ENCODE measurements at regions not wholly inside any gene's neighbourhood (a gene's known extent, or its start where the extent isn't known, plus 50 kb on each side); places are given as distances from the start of the nearest gene placed in this dataset.

DNA sequence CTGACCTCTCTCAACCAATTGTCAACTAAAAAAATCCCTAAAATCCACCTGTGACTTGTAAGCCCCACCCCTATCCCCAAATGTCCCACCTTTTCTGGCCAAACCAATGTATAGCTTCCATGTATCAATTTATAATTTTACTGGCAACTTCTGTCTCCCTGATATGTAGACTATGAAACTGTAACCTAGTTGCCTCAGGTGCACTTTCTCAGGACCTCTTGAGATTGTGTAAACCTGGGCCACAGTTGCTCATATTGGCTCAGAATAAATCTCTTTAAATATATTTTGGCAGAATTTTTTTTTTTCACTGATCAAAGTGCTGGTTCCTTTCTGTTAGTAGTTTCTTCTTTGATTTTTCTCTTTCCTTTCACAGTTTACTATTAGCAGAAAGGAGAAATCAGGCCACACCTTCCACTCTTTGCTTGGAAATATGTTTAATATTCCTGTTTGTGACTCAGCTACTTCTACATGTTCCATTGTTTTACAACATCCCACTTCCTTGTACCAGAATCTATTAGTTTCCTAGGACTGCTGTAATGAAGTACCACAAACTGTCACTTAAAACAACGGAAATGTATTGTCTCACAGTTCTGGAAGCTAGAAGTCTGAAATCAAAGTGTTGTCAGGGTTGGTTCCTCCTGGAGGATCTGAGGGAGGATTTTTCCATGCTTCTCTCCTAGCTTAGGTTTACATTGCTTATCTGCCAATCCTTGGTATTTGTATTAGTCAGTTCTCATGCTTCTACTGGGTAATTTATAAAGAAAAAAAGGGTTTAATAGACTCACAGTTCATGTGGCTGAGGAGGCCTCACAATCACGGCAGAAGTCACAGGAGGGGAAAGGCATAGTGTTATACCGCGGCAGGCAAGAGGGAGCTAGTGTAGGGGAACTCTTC, 801.2 kb upstream of the ARPP21 start:
- no peak for DNase-seq (ENCODE audit: low read depth)
- TF ChIP-seq, protein P1, sequence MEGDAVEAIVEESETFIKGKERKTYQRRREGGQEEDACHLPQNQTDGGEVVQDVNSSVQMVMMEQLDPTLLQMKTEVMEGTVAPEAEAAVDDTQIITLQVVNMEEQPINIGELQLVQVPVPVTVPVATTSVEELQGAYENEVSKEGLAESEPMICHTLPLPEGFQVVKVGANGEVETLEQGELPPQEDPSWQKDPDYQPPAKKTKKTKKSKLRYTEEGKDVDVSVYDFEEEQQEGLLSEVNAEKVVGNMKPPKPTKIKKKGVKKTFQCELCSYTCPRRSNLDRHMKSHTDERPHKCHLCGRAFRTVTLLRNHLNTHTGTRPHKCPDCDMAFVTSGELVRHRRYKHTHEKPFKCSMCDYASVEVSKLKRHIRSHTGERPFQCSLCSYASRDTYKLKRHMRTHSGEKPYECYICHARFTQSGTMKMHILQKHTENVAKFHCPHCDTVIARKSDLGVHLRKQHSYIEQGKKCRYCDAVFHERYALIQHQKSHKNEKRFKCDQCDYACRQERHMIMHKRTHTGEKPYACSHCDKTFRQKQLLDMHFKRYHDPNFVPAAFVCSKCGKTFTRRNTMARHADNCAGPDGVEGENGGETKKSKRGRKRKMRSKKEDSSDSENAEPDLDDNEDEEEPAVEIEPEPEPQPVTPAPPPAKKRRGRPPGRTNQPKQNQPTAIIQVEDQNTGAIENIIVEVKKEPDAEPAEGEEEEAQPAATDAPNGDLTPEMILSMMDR (conservative IDR thresholded peaks at IDR 0.05; ENCODE audit: low read length): no peak
- H3K4me3 ChIP-seq (ENCODE audit: low read length): no peak overlapping the region

DNA sequence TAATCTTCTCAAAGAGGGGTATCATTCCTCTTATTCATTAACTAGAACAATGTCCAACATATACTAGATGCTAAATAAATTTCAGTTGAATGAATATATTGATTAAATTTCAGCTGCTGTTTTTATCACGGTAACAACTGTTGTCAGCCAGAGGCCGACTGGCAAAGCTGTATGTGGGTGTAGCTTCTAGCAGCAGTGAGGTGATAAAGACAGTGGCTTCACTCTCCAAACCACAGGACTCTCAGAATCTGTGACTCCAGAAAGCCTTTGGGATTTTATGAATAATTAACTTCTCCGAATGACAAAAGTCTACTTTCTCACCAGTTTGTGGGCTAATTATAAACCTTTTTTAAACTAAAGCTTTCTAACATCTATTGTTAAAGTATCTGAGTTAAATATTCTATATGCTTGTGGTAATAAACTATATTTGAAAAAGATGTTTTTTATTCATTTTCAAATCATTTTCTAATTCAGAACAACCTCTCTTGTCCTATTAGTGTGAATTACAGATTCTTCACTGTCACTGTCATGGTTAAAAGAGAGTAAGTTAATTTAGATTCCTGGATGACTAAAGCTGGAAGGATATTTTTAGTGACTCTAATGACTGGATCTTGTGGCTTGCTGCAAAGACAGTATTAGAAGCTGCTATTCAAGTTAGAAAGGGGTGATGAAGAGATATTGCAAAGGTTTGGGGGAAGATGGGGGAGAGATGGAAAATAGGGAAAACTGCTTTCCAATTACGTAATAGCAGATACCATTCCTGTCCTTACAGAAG, 796.4 kb upstream of the ARPP21 start:
- no peak overlapping the region for H3K4me3 ChIP-seq (ENCODE audit: low read length)
- TF ChIP-seq, protein P1 (conservative IDR thresholded peaks at IDR 0.05; ENCODE audit: low read length): no peak
- no peak for DNase-seq (ENCODE audit: low read depth)

DNA sequence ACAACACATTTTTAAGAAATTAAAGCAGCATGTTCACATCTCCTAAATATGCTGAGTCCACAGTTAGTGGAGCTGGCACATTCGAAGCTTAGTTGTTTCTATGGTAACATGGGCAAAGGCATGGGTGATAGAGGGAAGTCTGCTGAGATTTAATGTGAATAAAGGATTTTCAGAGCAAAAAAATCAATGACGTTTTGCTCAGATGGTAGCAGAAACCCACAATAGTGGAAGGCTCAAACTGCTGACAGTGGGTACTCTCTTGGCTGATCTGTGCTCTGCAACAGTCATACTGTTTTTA, 795.1 kb upstream of the ARPP21 start:
- DNase-seq (ENCODE audit: low read depth): no peak
- TF ChIP-seq, protein P1 (conservative IDR thresholded peaks at IDR 0.05; ENCODE audit: low read length): no peak
- no peak overlapping the region for H3K4me3 ChIP-seq (ENCODE audit: low read length)

DNA sequence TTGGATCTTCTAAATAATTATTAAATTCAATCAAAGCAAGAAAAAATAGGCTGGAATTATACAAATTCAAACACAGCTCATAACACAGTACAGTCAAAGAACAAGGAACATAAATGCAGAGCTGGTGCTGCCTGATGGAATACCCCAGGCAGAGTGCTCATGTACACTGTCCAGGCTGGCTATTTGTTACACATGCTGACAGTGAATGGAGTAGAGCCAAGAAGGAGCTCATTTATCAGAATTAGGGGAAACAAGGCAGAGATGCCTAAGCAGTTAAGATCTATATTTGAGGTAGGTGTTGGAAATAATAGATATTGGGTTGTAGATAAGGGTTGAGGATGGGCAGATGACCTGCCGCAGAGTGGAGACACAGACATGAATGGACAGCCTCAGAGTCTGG, 788.2 kb upstream of the ARPP21 start:
- no peak for DNase-seq (ENCODE audit: low read depth)
- H3K4me3 ChIP-seq (ENCODE audit: low read length): no peak overlapping the region
- TF ChIP-seq, protein P1 (conservative IDR thresholded peaks at IDR 0.05; ENCODE audit: low read length): no peak

DNA sequence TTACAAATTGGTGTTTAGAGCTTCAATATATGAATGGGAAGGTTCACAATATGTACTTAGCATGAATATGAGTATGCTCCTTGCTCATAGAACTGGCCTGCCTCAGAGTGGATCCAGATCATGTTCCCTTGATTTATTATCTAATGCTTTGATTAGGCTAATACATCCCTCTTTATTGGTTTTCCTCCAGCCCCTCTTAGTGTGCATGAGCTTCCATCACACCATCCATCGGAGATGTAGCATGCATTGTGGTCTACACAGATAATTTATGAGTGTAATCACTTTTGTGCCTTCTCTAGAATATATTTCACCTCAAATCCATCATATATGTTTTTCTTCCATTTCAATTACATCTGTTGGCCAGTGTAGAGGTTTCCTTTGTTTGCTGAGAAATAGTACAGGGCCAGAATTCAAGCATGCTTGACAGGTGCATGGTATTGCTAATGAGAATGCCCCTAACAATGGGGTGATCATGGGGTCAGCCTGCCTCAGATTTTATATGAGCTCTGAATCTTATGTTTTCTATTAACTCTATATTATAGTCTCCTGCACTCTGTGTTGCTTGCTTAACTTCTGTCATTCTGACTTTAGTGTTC, 786.4 kb upstream of the ARPP21 start:
- no peak for DNase-seq (ENCODE audit: low read depth)
- TF ChIP-seq, protein P1 (conservative IDR thresholded peaks at IDR 0.05; ENCODE audit: low read length): no peak
- no peak overlapping the region for H3K4me3 ChIP-seq (ENCODE audit: low read length)

DNA sequence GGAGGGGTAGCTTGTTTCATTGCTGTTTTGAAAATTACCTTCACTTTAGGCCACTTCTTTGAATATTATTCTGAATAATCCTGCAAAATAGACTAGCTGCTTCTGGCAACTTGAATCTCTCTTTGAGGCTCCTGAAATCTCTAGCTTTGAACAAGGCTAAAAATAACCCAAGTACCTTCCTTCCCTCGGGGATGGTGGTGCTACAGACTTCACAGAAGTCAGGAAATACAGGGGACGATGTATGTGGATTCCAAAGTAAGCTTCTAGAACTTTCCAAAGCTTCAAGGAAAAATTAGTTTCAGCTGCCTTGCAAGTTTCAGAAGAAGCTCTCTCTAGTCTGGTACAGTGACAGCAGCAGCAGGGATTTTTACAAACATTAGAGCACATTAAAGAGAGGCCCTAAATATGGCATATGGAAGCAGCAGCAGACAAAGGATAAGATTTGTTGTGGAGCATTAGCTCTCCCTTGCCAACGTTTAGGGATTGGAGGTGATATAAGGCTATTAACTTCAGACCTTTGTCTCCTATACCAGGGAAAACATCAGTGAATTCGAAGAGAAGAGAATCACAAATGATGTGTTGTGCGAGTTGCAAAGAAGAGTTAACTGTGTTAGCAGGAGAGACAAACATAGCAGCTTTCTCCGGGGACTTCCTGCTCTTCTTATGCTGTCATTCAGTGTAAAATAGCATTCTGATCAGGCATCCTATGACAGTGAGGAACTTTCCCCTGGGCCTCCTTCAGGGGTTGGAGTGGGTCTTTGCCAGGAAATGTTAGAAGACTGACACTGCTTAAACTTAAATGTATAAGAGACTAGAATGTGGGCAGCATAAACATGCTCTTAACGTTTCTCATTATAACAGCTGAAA, 783.0 kb upstream of the ARPP21 start:
- DNase-seq (ENCODE audit: low read depth): no peak
- H3K4me3 ChIP-seq (ENCODE audit: low read length): no peak overlapping the region
- TF ChIP-seq, protein P1 (conservative IDR thresholded peaks at IDR 0.05; ENCODE audit: low read length): no peak

All from AG10803 (cell line).